NCI-H128 (cell line): ENCODE measurements at regions not wholly inside any gene's neighbourhood (a gene's known extent, or its start where the extent isn't known, plus 50 kb on each side); places are given as distances from the start of the nearest gene placed in this dataset.
A peak's percentile ranks its signal among the peaks of the same experiment; 100 is the strongest.
"Not testable (repeated sequence)": the region's sequence is repeated elsewhere in the genome, so short reads cannot be mapped to it uniquely, and the experiment has no call there.

ENCODE experiments used
- DNase-seq: peaks from one replicate; lab custom pipeline; 2025; ENCODE audit not compliant: unreplicated experiment; lab: John Stamatoyannopoulos, UW

DNA sequence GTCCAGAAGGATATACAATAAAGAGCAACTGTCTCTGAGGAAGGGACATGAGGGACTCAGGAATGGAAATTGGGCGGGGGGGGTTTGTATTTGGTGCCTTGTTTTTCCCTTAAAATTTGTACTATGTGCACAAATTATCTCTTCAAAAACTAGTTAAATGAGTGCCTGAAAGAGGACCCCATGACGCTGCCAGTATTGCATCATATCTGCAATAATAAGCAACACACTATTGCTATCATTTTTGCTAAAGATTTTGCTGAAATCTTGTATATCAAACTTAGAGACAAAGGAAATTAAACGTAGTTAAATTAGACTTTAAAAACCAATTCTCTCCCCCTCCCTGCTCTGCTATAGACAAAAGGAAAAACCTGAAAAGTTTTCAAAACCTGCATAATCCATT lies 89.7 kb upstream of the SLC30A5 start:
- DNase-seq, result no peak

DNA sequence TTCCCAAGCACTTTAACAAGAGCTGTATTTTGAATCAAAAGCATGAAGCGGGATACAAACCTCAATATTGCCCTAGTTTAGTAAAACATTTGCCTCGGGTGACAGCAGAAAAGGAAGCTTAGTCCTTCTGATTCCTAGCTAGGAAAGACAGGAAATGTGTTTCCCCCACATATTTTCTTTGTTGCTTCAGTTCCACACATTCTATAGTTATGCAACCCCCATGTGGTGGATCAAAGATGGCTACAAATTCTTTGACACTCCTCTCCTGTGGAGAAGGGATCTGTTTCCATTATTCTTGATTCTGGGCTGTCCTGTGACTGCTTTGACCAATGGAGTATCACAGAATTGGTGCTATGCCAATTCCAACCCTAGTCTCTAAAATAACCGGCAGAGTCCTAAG lies 89.1 kb upstream of the SLC30A5 start:
- DNase-seq, result no peak

DNA sequence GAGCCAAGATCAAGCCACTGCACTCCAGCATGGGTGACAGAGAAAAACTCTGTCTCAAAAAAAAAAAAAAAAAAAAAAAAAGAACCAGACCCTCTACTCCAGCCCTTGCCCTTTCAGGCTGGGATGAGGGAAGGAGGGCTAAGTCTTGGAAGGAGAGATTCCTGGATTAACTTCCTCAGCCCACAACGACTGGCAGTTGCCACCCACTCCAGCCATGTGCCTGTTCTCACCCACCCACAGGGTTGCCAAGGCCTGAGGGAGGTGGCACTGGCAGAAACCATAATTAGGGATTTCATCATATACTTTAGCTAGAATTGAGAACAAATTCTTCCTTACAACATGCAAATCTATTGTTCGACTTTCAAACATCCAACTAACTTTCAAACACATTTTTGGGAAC lies 87.8 kb upstream of the SLC30A5 start:
- no peak for DNase-seq

DNA sequence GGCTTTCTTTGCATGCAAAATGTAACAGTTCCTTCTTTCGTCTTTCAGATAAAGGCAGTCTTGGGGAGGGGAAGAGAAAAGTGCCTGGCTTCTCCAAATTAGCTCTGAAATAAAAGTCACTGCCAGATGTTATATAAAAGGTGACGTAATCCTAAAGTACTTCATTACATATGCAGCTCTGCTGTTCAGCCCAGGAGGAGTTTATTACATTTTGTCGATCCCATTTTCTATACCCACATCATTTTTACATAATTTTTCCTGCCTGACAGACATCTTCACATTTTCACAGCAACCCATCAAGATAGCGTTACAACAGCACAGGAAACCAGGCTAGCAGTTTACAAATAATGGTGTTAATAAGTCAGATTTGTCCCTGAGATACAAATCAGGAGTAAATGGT lies 86.7 kb upstream of the SLC30A5 start:
- no peak for DNase-seq

DNA sequence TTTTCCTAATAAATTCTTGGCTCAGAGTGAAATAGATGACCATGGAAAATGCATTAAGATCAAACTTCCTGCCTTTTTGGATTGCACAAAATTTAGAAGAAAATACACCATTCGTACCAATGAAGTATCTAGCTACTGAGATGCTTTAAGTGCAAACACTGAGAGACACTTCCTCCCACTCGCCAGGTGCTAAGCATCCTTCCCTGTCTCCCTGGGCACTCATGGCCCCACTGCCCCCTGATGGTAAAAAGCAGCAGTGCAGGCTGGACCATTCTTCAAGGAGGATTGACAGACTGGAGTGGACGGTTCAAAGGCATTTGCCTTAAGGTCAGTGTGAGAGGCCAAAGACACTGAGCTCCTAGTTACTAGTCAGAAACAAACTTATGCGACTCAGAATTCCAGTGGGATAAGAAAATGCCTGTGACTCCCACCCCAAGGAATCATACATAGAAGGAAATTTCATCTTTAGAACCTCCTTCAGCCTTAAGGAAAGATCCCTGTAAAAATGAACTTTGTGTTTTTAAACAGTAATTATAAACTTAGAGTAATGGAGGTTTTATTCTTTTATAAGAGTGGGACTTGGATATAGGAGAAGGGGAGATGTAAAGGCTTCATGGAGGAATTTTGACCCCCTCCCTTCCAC lies 86.0 kb upstream of the SLC30A5 start:
- DNase-seq, result no peak

DNA sequence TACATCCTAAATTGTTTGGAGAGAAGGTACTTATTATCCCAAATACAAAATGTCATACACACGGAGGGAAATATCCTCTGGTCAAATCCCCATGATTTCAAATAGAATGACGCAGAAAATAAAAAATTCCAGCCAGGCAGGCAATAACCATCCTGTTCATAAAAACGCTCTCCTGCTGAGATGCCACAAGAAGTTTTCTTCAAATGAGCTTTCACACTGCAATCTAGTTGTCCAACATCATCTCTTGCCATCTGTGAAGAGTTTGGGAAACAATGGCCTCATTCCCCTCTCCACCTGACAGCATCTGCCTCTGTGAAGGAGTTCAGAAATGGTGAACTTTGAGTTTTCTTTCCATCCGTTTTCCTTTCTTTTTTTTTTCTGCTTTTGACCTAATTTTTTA lies 83.3 kb upstream of the SLC30A5 start:
- DNase-seq, result no peak

DNA sequence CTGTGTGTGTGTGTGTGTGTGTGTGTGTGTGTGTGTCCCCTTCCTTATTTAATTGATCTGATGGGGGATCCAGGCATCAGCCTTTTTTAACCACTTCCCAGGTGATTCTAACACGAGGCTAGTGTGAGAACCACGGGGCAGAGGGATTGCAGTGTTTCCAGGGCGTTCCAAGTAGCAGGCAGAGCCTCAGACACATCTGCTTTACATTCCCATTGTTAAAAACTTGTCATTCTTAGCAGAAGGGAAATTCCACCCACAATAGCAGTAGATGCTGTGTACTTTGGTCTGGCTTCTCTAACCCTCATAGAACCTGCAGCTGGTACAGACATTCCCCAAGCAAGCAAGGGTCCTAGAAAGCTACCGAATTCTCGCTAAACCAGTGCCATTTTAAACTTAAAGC lies 81.9 kb upstream of the SLC30A5 start:
- no peak for DNase-seq

DNA sequence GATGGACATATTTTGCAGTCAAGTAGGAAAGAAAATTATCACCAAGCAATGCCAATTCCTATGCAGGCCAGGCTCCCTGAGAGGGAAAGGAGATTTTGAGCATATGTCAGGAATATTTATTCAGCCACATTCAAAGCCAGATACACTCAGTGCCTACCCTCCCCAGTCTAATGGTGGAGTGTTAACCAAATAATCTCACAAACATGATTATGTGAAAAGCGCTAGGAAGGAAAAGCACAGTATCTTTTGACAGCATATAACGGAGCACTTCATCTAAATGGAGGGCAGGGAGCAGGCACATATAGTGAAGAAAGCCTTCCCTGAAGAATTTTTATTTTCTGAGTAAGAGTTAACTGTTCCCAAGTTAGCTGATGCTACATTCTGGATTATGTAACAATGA lies 80.3 kb upstream of the SLC30A5 start:
- DNase-seq, result no peak

DNA sequence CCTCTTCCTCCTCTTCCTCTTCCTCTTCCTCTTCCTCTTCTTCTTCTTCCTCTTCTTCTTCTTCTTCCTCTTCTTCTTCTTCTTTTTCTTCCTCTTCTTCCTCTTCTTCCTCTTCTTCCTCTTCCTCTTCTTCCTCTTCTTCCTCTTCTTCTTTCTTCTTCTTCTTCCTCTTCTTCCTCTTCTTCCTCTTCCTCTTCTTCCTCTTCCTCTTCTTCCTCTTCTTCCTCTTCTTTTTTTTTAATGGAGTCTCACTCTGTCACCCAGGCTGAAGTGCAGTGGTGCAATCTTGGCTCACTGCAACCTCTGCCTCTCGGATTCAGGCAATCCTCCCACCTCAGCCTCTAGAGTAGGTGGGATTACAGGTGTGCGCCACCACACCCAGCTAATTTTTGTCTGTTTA lies 79.8 kb upstream of the SLC30A5 start:
- not testable (repeated sequence) for DNase-seq

DNA sequence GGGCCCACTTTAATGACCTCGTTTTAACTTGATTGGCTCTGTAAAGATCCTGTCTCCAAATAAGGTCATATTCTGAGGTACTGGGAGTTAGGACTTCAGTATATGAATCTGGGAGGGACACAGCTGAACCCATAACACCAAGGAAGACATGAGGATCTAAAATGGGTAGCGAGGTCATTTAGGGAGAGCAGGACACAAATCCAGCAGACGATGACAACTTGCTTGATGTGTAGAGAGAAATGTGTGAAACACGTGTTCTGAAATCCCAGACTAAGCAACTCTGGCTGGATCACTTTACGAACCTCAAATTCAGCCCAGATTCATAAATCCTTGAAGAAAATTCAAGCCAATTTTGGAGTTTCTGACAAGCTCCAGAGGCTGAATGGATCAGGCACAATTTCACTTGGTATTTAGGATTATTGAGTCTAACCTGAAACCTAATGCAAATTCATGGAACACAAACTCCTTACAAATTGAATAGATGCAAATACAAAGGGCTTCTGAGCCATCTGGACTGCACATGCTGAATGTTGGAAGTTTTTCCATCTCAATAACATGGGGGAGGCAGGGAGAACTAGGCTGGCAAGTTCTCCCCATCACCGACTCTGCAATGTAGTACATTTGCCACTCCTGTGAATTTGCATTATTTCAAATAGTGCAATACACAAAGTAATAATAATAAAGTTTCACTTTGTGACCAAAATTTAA lies 74.0 kb upstream of the SLC30A5 start:
- DNase-seq, result no peak

DNA sequence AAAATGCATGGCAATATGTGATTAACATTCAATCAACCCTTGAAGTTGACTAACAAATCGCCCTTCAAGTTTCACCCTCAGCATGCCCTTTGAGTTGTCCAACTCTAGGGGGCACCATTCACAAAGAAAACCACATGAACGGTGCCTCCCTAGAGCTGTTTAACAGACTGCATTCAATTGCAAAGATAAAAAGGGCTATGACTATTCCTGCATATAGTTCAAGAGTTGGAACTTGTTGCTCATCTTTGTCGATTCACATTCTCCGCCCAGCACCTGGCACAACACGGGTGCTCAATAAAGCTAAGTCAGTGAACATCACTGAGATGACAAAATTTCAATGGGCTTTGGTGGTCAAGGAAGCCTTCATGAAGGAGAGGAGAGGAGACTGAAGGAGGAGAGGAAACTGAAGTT lies 69.6 kb upstream of the SLC30A5 start:
- no peak for DNase-seq

DNA sequence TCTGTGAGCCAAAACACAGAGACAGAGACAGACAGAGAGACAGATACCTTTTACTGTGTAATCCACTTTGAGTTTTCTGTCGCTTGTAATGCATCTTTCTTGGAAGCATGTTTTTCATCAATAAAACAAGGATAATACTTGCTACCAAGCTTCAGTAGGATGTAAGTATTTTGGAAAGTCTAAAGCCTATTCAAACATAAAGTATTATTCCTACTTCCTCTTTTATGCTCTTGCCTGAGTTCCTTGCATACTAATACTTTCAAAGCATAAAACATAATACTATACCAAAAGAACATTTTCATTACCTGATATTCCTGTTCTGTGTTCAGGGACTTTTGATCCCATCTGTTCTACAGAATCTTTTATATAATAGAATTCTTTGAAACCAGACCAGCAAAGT lies 64.5 kb upstream of the SLC30A5 start:
- DNase-seq, result no peak

DNA sequence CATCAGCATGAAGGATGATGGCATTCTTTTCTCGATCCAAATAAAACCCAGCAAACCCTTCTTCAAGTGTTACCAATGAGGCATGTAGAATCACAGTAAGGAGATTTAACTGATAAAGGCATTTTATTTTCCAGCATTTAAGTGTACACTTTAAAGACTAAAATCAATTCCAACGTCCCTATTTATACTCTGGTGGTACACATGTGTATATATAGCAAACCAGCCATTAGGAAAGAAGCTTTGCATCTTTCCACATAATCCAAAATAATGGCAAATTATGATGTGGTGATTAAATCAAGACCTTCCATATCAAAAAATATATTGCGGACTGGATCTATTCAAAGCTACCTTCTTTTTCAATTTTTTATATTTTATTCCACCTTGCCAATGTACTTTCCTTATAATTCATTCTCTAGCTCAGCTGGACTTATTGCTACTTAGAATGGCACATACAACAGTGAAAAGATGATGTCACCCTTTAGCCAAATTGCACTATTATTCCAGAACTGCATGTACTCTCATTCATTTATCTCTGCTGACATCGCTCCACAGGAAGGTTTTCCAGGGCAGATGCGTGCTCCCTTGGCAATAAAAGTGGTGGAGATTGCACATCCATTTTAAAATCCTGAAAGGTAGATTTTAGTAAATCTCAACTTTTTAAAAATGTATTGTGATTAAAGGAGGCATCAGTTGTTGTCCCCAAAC lies 63.3 kb upstream of the SLC30A5 start:
- no peak for DNase-seq

DNA sequence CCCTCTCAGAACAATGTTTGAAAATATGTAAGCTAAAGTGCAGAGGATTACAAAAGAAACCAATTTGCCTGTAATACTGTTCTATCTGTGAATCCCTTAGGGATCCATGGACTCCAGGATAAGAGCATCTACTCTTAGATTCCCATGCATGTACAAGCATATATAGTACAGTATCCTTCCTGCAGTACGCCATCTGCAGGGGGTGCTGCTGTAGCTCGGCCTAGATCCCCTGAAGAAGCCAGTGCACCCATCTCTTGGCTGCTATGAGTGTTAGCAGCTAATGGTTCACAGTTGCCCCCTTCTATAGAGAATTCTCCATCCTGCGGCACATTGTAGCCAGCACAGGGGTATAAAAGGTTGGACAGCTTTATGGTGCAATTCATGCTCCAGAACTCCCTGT lies 61.8 kb upstream of the SLC30A5 start:
- no peak for DNase-seq

DNA sequence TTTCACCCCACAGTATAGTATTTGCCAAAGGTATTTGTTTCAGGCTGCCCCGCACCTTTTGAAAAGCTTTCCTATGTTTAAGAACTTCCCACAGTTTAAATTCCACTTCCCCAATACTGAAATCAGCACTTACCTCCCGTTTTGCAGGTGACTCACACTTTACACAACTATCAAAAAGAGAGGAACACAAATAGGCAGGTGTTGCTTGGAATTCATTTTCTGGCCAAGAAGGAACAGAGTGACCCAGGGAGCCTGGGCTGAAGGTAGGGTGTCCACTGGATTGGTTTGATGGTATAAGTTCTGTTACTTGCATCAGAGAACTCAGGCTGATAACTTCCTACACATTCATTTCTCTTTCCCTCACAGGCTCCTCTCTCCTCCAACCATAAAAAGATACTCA lies 60.1 kb upstream of the SLC30A5 start:
- DNase-seq, result no peak

DNA sequence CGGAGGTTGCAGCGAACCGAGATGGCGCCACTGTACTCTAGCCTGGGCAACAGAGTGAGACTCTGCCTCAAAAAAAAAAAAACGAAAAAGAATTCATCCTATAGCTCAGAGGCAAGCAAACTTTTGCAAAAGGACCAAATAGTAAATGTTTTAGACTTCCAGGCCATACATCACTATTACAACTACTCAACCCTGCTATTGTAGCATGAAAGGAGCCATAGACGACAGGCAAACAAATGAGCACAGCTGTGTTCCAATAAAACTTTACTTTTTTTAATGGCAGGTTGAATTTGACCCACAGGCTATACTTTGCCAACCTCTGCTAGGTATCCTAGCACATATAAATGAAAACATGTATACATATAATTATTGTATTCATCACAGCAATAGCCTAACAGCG lies 58.9 kb upstream of the SLC30A5 start:
- no peak for DNase-seq

DNA sequence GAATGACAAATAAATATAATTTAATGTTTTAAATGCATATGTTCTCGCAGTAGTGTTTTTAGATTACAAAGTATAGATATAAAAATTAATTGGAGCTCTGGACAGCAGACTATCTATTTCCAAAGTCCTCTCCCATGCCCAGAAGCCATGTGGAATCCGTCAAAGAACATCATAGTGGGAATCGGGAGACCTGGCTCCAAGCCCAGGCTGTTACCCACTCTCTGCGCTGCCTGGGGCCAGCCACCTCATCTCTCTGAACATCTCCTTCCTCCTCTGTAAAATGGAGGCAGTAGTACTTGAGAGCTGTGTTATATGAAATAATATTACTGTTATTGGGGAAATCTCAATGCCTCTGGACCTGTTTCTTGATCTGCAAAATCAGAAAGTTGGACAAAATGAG lies 58.1 kb upstream of the SLC30A5 start:
- no peak for DNase-seq

DNA sequence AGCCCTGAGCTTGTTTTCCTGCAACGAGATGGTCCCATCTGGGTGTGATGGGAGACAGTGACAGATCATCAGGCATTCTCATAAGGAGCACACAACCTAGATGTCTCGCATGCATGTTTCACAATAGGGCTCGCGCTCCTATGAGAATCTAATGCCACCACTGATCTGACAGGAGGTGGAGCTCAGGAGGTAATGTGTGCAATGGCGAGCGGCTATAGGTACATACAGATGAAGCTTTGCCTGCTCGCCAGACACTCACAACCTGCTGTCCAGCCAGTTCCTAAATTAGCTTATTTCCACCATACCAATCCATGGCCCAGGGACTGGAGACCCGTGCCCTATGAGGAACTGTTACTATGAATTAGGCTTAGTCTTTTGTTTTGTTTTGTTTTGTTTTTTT lies 55.3 kb upstream of the SLC30A5 start:
- DNase-seq, result no peak

DNA sequence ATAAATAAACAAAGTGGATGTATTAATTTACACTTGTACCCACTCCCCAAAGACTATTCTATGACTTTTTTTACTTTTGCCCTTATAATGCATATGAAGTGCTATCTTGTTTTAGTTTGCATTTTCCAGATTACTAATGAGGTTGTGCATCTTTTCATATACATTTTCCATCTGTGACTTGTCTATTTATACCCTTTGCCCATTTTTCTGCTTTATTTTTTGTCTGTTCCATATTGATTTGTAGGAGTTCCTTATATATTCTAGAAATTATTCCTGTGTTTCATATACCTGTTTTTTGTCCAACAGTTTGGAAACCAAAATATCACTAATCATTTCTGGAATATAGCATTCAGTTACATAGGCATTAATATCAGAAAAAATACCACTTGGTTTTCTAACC lies 54.0 kb upstream of the SLC30A5 start:
- DNase-seq, result no peak

DNA sequence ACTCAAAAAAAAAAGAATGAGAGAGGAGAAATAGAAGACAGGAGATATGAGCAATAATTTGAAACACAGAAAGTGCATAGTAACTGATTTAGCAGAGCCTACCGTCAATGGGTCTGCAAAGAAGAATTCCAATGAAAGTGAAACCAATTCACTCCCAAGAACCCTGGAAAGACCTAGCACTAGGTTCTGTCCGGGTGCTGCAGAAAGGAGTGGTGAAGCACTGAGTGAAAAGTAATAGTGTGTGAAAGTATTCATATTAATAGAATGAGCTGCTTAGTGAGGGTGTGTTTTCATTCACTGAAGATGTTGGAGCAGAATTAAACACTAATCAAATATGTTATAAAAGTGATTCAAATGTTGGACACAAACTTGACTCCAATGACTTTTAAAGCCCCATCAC lies 51.3 kb upstream of the SLC30A5 start:
- DNase-seq, result no peak

DNA sequence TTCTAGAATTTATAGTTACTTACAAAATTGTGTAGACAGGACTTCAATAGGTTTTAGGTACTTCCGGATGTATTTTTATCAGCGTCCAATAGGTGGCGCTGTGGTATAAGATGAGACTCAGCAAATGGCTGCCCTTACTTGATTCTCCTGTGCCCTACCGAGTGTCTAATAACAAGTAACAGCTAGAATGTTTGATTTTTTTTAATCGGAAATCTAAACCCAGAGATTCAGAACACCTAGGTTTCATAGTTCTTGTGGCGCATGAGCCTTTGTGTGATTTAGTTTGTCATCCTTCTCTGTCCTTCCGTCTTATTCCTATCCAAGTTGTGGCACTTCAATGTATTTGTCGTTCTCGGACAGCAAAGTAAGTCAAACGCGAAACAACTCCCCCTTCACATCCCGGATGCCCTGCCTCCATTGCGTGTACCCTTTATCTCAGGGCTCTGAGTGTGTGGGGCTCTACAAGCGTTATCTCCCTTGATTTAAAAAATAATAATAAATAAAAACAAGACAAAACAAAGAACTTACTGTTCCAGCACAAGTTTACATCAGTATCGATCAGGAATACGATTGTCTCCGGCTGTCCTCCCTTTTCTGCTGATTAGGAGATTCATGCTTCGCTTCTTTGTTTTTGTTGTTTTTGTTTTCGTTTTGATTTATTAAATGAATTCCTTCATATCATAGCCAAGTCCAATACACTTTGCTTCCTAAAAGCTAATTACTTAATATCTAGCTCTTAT lies 50.7 kb upstream of the SLC30A5 start:
- DNase-seq, result peak; percentile 59

DNA sequence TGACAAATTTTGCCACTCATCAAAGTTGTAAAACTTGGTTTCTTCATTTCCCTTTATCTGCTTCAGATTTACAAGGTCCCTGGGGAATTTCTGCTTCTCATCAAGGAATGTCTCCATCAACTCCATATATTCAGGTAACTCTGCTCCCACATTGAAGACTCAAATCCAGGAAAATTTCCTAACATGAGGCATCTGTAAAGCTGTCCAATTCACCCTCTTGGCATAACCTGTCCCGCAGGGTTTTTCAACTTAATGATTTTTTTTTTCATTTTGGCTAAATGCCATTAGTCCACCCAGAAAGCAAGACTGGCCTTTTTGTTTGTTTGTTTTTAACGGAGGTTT lies 50.2 kb upstream of the SLC30A5 start:
- DNase-seq, result no peak
